CD14-positive monocyte (primary cell): ENCODE measurements at regions not wholly inside any gene's neighbourhood (a gene's known extent, or its start where the extent isn't known, plus 50 kb on each side); places are given as distances from the start of the nearest gene placed in this dataset.

Experiments used
- DNase-seq, 3 donors: peaks; one replicate each; pipeline ENCODE4 v3.0.0-alpha.2; 2011 to 2022
- H2AFZ ChIP-seq: 2 replicates; pipeline ENCODE4 v1.6.0; 2012; ENCODE audit warnings: mild to moderate bottlenecking, low read depth, low read length, inconsistent platforms; ENCODE audit not compliant: insufficient read depth, poor library complexity, severe bottlenecking
- H3K27ac ChIP-seq, 2 donors: 1 replicate in 1 of 2; 2 replicates in 1 of 2; pipeline ENCODE4 v1.5.1; 2012 to 2013; ENCODE audit warnings: low read length in 2 of 2, control low read depth in 1 of 2, inconsistent platforms in 1 of 2, low read depth in 1 of 2, mild to moderate bottlenecking in 1 of 2
- H3K27me3 ChIP-seq, 2 donors: one replicate each; pipeline versions ENCODE4 v1.6.0 to v1.6.1; 2011 to 2013; ENCODE audit warnings: low read length in 2 of 2; ENCODE audit not compliant: control insufficient read depth in 2 of 2, insufficient read depth in 2 of 2
- H3K36me3 ChIP-seq, 2 donors: replicated peaks in 1 of 2; 1 replicate in 1 of 2; 2 replicates in 1 of 2; pipeline versions ENCODE4 v1.5.1 to v1.6.1; 2012 to 2013; ENCODE audit warnings: low read length in 2 of 2, control low read depth in 1 of 2, inconsistent platforms in 1 of 2, mild to moderate bottlenecking in 1 of 2; ENCODE audit not compliant: insufficient read depth in 2 of 2, control insufficient read depth in 1 of 2
- H3K4me1 ChIP-seq, 2 donors: 1 replicate in 1 of 2; 2 replicates in 1 of 2; pipeline versions ENCODE4 v1.5.1 to v1.6.1; 2012 to 2013; ENCODE audit warnings: low read length in 2 of 2, control low read depth in 1 of 2, inconsistent platforms in 1 of 2, mild to moderate bottlenecking in 1 of 2, moderate library complexity in 1 of 2; ENCODE audit not compliant: insufficient read depth in 2 of 2, control insufficient read depth in 1 of 2
- H3K4me2 ChIP-seq: replicated peaks from 2 replicates; pipeline ENCODE3; 2012; ENCODE audit warnings: low read length, moderate library complexity, mild to moderate bottlenecking; ENCODE audit not compliant: poor library complexity, severe bottlenecking; ENCODE audit errors: extremely low read depth
- H3K4me3 ChIP-seq, 3 experiments: fragments of 200-600 bp in 1 of 3; sonication (generic) in 1 of 3; replicated peaks in 1 of 3; 1 replicate in 2 of 3; 2 replicates in 1 of 3; pipeline ENCODE4 v1.5.1; 2011 to 2013; ENCODE audit warnings: low read length in 3 of 3, mild to moderate bottlenecking in 3 of 3, control low read depth in 2 of 3, low read depth in 2 of 3, inconsistent platforms in 1 of 3, moderate library complexity in 1 of 3
- H3K79me2 ChIP-seq: 2 replicates; pipeline ENCODE4 v1.6.0; 2012; ENCODE audit warnings: mild to moderate bottlenecking, control low read depth, inconsistent platforms, low read length, moderate library complexity; ENCODE audit not compliant: insufficient read depth
- H3K9ac ChIP-seq: 2 replicates; pipeline ENCODE4 v1.6.0; 2017; ENCODE audit warnings: low read length, mild to moderate bottlenecking; ENCODE audit not compliant: insufficient read depth, poor library complexity, severe bottlenecking
- H3K9me3 ChIP-seq, 2 donors: replicated peaks in 1 of 2; 1 replicate in 1 of 2; 2 replicates in 1 of 2; pipeline versions ENCODE4 v1.5.1 to v1.6.1; 2012 to 2013; ENCODE audit warnings: low read length in 2 of 2, control low read depth in 1 of 2; ENCODE audit not compliant: control insufficient read depth in 1 of 2, insufficient read depth in 1 of 2
- H4K20me1 ChIP-seq: 2 replicates; pipeline ENCODE4 v1.6.0; 2012; ENCODE audit warnings: mild to moderate bottlenecking, low read length, control low read depth, moderate library complexity; ENCODE audit not compliant: insufficient read depth
- H3K27ac Mint-ChIP-seq, 7 donors: one replicate each; pipeline ENCODE4 v1.8.0; 2020; ENCODE audit warnings: mild to moderate bottlenecking in 7 of 7, mixed read lengths in 7 of 7, moderate library complexity in 6 of 7, inconsistent platforms in 2 of 7
- H3K27me3 Mint-ChIP-seq, 3 donors: one replicate each; pipeline ENCODE4 v1.8.0; 2021 to 2022; ENCODE audit warnings: low read depth in 3 of 3, mild to moderate bottlenecking in 3 of 3, mixed read lengths in 3 of 3, moderate library complexity in 3 of 3, inconsistent platforms in 1 of 3
- H3K36me3 Mint-ChIP-seq, 2 donors: one replicate each; pipeline ENCODE4 v1.8.0; 2020; ENCODE audit warnings: mixed read lengths in 2 of 2, inconsistent platforms in 1 of 2, mild to moderate bottlenecking in 1 of 2
- H3K4me1 Mint-ChIP-seq: one replicate; pipeline ENCODE4 v1.8.0; 2020; ENCODE audit warnings: mild to moderate bottlenecking, mixed read lengths
- H3K4me3 Mint-ChIP-seq, 2 donors: one replicate each; pipeline ENCODE4 v1.8.0; 2020; ENCODE audit warnings: mild to moderate bottlenecking in 2 of 2, mixed read lengths in 2 of 2, moderate library complexity in 1 of 2
- H3K9me3 Mint-ChIP-seq, 7 donors: one replicate each; pipeline ENCODE4 v1.8.0; 2020 to 2022; ENCODE audit warnings: mixed read lengths in 7 of 7, mild to moderate bottlenecking in 6 of 7, moderate library complexity in 6 of 7, inconsistent platforms in 2 of 7
- WGBS: methylation state at CpG from one replicate; pipeline ENCODE4 v1.1.5; 2013; ENCODE audit warnings: missing lambda C conversion rate; ENCODE audit not compliant: insufficient coverage; 5-methylcytosine and 5-hydroxymethylcytosine counted together
- intact Hi-C, 2 donors: fragments of 100-400 bp; cut with micrococcal nuclease; formaldehyde crosslinking; loops; one replicate each; pipeline versions ENCODE4 v1.15.0 to v1.15.1; 2023
- TF ChIP-seq, protein P1 (sequence below): fragments of 200-600 bp; IDR thresholded peaks from one replicate; pipeline ENCODE4 v1.8.0; 2022; ENCODE audit warnings: antibody characterized with exemption, mild to moderate bottlenecking

DNA sequence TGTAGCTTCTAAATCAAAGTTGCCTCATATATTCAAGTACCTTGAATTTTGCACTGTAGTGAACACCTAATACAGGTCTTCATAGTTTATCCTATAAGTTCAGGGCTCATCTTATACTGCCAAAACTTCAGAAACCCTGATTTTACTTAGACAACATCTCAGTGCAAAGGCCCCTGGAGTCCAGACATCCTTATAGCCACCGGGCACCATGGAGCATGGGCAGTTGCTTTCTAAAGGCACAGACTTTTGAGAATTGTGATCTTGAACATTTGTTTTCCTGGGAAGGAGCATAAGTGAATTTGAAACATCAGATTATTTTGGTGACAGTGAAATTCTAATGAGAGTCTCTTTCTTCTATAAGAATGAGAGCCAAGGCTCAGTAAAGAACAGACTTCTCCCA is 292.3 kb downstream of the CYRIA start:
- Histone ChIP-seq H3K4me1 (no peaks in the 10 kb centered on the region), H3K27ac (no peak overlapping the region), H2AFZ (no peak overlapping the region), H3K4me3 (no peak overlapping the region), H3K27me3 (no peaks in the 10 kb centered on the region), H3K79me2 (no peaks in the 10 kb centered on the region), H4K20me1 (no peaks in the 10 kb centered on the region), H3K9ac (no peak overlapping the region), H3K9me3 (no peaks in the 10 kb centered on the region), H3K36me3 (no peaks in the 10 kb centered on the region), H3K4me2 (no peak overlapping the region)
- TF ChIP-seq, protein P1, sequence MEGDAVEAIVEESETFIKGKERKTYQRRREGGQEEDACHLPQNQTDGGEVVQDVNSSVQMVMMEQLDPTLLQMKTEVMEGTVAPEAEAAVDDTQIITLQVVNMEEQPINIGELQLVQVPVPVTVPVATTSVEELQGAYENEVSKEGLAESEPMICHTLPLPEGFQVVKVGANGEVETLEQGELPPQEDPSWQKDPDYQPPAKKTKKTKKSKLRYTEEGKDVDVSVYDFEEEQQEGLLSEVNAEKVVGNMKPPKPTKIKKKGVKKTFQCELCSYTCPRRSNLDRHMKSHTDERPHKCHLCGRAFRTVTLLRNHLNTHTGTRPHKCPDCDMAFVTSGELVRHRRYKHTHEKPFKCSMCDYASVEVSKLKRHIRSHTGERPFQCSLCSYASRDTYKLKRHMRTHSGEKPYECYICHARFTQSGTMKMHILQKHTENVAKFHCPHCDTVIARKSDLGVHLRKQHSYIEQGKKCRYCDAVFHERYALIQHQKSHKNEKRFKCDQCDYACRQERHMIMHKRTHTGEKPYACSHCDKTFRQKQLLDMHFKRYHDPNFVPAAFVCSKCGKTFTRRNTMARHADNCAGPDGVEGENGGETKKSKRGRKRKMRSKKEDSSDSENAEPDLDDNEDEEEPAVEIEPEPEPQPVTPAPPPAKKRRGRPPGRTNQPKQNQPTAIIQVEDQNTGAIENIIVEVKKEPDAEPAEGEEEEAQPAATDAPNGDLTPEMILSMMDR: no peak
- Mint-ChIP-seq H3K4me3 (no peak overlapping the region), H3K27ac (no peak overlapping the region), H3K4me1 (no peaks in the 10 kb centered on the region), H3K9me3 (peaks cover 0 to 16% (median 3%) of the 10 kb centered on the region in 7 donors), H3K27me3 (peaks cover 0 to 1% (median 0%) of the 10 kb centered on the region in 3 donors), H3K36me3 (no peaks in the 10 kb centered on the region)
- DNase-seq: no peak
- intact Hi-C loops: no loop called here
- no CpG with 5 or more reads among the region's 1 CpG for WGBS

DNA sequence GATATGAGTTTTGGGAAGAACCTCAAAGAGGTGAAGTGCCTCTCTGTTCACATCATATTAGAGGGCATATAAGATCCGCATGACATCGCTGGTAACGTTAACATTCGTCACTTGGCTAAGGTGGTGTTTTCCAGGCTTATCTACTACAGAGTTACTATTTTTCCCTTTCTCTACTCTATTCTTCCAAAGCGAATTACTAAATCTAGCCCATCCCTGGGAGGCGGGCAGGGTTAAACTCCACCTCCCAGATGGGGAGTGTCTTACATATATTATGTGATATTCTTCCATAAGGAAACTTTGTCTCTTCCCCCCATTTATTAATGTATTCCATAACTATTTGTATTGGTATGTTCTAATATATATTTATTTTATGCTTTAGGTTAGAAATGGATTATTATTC is 293.9 kb downstream of the CYRIA start:
- H3K27ac Mint-ChIP-seq: no peak overlapping the region
- intact Hi-C loops: no loop called here
- no CpG with 5 or more reads among the region's 6 CpGs for WGBS
- no peaks in the 10 kb centered on the region for H3K36me3 Mint-ChIP-seq
- TF ChIP-seq, protein P1: no peak
- no peak overlapping the region for H3K4me3 Mint-ChIP-seq
- H3K9ac ChIP-seq: no peak overlapping the region
- no peak overlapping the region for H2AFZ ChIP-seq
- H3K36me3 ChIP-seq: no peaks in the 10 kb centered on the region
- peaks cover 0 to 1% (median 0%) of the 10 kb centered on the region in 3 donors for H3K27me3 Mint-ChIP-seq
- H3K4me2 ChIP-seq: no peak overlapping the region
- H3K9me3 Mint-ChIP-seq: peaks cover 0 to 14% (median 3%) of the 10 kb centered on the region in 7 donors
- H3K9me3 ChIP-seq: no peaks in the 10 kb centered on the region
- no peak for DNase-seq
- H3K4me1 Mint-ChIP-seq: no peaks in the 10 kb centered on the region
- no peak overlapping the region for H3K4me3 ChIP-seq
- no peak overlapping the region for H3K27ac ChIP-seq
- no peaks in the 10 kb centered on the region for H3K27me3 ChIP-seq
- H3K79me2 ChIP-seq: no peaks in the 10 kb centered on the region
- no peaks in the 10 kb centered on the region for H4K20me1 ChIP-seq
- no peaks in the 10 kb centered on the region for H3K4me1 ChIP-seq
